GM21619 (cell line): ENCODE measurements at regions not wholly inside any gene's neighbourhood (a gene's known extent, or its start where the extent isn't known, plus 50 kb on each side); places are given as distances from the start of the nearest gene placed in this dataset.
"Not testable (repeated sequence)": the region's sequence is repeated elsewhere in the genome, so short reads cannot be mapped to it uniquely, and the experiment has no call there.

Experiments
- ATAC-seq: cut with Tn5 transposase; IDR thresholded peaks from one replicate; pipeline ENCODE4 v1.9.1; 2021; ENCODE audit not compliant: unreplicated experiment

- no peak for ATAC-seq
Observed at GRCh38 chr1:79775402-79775801, 768.9 kb upstream of the ADGRL4 start.

DNA sequence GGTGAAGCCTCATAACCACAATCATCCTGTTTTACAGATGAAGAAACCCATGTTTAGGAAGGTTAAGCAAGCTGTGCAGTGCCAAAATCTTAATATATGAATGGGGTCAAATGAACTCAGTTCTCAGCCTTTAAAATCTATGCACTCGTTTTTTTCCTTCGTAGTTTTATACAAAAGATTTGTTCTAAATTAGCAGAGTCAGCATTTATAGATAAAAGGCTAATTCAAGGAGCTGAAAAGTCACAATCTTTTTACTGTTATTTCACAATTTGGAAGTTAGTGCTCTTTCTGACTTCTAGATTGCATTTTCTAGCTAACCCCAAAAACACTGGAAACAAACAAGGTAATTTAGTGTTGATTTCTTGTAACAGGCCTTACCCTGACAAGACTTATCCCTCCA is 766.9 kb upstream of the ADGRL4 start:
- no peak for ATAC-seq

DNA sequence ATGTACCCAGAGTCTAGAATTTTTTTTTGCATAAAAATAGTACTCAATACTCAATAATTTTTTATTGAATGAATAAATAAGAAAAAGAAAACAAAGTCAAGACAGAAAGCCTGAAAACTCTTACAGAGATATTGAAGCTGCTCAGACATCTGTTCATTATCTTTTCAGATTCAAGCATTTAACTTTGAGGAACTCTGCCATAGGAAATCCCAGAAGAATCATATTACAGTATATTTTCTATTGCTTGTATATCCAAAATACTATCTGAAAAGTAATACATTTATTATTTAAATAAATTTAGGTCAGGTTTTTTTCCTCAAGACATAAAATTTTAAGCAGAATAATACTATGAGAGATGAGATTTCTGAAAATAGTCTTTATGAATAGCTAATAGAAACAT is 755.9 kb upstream of the ADGRL4 start:
- no peak for ATAC-seq

DNA sequence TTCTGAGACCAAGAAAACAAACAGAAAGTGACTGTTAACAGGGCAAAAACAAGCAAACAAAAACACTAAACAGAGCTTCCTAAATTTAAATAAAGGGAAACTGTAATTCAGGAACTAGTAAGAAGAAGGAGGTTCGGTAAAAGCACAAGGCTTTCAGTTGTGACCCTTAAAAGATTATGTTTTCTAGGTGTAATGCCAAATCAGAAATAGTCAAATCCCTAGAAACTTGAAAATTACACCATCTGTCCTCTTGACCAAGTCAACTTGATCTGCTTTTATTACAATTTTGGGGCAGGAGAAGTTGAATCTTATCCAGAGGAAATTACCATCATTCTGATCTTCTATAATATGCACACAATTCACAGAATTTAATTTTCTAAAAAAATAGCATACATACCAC is 754.0 kb upstream of the ADGRL4 start:
- ATAC-seq = no peak

- ATAC-seq = no peak
Observed at GRCh38 chr1:79749607-79750006, 743.1 kb upstream of the ADGRL4 start.

DNA sequence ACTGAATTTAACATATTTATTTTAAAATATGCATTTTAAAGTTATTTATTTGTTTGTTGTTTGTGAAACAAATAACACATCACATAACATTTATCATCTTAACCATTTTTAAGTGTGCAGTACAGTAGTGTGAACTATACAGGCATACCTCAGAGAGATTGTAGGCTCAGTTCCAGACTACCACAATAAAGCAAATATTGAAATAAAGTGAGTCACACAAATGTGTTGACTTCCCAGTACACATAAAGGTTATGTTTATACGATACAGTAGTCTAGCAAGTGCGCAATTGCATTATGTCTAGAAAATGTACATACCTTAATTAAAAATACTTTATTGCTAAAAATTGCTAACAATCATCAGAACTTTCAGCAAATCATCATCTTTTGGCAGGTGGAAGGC is 739.4 kb upstream of the ADGRL4 start:
- no peak for ATAC-seq

GRCh38 chr1:79744746-79745145 is 738.2 kb upstream of the ADGRL4 start:
- ATAC-seq = no peak

- peak; percentile 97 for ATAC-seq
Observed at GRCh38 chr1:79741720-79742421, 735.3 kb upstream of the ADGRL4 start.

- no peak for ATAC-seq
Observed at GRCh38 chr1:79738101-79738500, 731.6 kb upstream of the ADGRL4 start.

GRCh38 chr1:79737193-79737592 is 730.7 kb upstream of the ADGRL4 start:
- no peak for ATAC-seq

DNA sequence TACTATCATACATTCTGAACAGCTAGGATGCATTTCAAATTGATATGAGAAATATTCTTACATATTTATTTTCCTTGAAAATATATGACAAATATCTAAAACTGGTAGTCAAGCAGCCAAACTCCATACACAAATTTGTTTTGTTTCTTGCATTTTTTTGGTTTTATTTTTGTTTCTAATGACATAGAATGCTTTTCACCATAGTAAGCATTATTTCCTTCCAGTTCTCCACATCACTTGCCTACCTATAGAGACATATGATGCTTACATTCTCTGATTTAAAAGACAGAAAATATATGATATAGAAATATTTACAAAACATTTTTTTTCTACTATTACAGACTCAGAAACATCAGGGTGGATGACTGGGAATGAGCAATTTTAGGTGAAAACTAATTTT is 726.4 kb upstream of the ADGRL4 start:
- no peak for ATAC-seq

DNA sequence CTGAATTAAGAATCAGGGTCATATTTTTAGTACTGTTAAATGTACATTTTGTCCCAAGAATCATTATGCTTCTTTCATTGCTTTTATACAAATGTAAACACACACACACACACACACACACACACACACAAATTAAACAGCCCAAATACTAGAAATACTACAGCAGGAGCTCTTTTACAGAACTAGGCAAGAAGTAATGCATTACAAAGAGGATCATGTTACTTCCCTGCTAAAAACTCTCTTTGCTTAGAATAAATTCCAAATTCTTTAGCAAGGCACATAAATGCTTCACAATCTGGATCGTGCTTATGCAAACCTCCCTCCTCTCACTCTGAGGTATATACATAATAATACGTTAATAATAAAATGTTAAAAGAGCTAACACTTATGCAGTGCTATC is 720.4 kb upstream of the ADGRL4 start:
- no peak for ATAC-seq

GRCh38 chr1:79726321-79726720 is 719.8 kb upstream of the ADGRL4 start:
- no peak for ATAC-seq

DNA sequence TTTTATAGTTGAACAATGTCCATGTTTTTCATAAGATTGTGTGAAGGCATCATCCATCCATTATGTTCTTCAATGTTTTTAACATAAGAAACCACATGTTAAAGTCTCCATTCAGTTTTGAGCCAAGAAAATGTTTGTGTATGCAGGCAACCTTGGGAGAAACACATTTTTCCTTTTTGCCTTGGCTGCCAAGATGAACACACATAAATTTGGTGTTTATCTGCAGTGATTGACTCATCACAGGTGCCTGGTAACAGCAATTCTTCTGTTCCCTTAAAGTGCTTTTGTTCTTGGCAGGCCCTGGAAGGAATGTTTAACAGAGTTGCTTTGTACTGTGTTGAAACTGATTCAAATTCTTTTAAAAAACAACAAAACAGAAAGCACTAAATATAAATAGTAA is 709.9 kb upstream of the ADGRL4 start:
- ATAC-seq = no peak

- no peak for ATAC-seq
Observed at GRCh38 chr1:79714664-79715063, 708.1 kb upstream of the ADGRL4 start.

DNA sequence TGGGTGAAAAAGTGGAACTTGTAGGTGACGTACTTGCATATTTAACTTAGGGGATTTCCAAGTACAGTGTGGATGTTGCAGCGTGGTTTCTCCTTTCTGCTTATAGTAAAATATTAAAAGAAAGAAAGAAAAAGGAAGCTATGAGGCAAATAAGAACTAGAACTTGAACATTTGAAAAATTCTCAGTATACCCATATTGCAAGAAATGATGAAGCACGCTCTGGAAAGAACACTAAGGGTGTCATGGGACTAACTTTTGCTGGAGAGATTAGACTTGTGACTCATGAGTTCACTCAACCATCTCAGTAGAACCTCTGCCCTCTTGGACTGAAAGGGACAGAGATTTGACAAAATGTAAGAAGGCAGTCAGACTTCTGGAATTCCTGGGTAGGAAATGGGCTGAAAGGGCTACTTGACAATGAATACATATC is 704.5 kb upstream of the ADGRL4 start:
- ATAC-seq = peak; percentile 87

GRCh38 chr1:79708646-79709265 is 702.2 kb upstream of the ADGRL4 start:
- no peak for ATAC-seq

DNA sequence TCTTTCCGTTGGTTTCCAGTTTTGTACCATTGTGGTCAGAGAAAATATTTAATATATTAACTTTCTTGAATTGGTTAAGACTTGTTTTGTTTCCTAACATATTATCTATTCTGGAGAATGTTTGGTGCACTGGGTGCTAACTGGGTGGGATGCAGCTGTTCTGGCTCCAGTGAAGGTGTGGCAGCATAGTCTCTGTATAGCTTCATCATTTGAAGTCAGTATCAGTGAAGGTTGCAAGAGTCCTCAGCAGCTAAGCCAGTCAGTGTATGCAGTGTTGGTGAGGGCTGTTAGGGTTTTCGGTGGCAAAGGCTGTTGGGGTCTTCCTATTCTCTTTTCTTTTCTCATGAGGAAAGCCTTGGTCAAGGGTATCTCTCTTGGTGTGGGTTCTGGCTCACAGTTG is 698.7 kb upstream of the ADGRL4 start:
- no peak for ATAC-seq

GRCh38 chr1:79704067-79704466 is 697.5 kb upstream of the ADGRL4 start:
- no peak for ATAC-seq

DNA sequence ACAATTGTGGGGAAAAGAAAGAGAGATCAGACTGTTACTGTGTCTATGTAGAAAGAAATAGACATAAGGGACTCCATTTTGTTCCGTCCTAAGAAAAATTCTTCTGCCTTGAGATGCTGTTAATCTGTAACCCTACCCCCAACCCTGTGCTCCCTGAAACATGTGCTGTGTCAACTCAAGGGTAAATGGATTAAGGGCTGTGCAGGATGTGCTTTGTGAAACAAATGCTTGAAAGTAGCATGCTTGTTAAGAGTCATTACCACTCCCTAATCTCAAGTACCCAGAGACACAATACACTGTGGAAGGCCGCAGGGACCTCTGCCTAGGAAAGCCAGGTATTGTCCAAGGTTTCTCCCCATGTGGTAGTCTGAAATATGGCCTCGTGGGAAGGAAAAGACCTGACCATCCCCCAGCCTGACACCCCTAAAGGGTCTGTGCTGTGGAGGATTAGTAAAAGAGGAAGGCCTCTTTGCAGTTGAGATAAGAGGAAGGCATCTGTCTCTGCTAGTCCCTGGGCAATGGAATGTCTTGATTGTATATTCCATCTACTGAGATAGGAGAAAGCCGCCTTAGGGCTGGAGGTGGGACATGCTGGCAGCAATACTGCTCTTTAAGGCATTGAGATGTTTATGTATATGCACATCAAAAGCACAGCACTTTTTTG is 695.9 kb upstream of the ADGRL4 start:
- not testable (repeated sequence) for ATAC-seq

GRCh38 chr1:79695138-79695537 is 688.6 kb upstream of the ADGRL4 start:
- ATAC-seq = peak; percentile 91

DNA sequence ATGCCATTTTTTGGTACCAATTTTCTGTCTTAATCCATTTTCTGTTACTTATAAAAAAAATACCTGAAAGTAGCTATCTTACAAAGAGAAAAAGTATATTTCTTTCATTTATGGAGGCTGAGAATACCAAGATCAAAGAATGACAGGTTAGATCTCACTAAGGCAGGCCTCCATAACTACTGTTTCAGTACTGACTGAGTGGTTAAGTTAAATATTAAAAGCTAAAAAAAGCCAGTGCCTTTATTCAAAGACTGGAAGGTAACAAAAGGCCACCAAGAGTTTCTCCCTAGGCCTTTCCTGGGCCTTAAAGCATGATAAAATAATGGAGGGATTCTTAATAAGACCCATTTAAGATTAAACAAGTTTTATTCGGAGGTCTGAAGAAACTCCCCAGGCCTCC is 687.7 kb upstream of the ADGRL4 start:
- ATAC-seq = peak; percentile 55
